Breast epithelium (tissue), 3 donors: ENCODE measurements at regions not wholly inside any gene's neighbourhood (a gene's known extent, or its start where the extent isn't known, plus 50 kb on each side); places are given as distances from the start of the nearest gene placed in this dataset.

Source experiments
- POLR2A ChIP-seq: fragments of 450-650 bp; IDR thresholded peaks from one replicate; pipeline ENCODE4 v1.6.1; 2016; ENCODE audit warnings: antibody characterized with exemption, mild to moderate bottlenecking, moderate library complexity
- TF ChIP-seq, protein P1 (sequence below), 3 donors: fragments of 450-650 bp; IDR thresholded peaks; one replicate each; pipeline ENCODE4 v1.5.1; 2016 to 2017; ENCODE audit warnings: antibody characterized with exemption in 3 of 3, mild to moderate bottlenecking in 3 of 3, moderate library complexity in 3 of 3

GRCh38 chr2:53576166-53576565, 191.4 kb upstream of the CHAC2 start:
- TF ChIP-seq, protein P1, sequence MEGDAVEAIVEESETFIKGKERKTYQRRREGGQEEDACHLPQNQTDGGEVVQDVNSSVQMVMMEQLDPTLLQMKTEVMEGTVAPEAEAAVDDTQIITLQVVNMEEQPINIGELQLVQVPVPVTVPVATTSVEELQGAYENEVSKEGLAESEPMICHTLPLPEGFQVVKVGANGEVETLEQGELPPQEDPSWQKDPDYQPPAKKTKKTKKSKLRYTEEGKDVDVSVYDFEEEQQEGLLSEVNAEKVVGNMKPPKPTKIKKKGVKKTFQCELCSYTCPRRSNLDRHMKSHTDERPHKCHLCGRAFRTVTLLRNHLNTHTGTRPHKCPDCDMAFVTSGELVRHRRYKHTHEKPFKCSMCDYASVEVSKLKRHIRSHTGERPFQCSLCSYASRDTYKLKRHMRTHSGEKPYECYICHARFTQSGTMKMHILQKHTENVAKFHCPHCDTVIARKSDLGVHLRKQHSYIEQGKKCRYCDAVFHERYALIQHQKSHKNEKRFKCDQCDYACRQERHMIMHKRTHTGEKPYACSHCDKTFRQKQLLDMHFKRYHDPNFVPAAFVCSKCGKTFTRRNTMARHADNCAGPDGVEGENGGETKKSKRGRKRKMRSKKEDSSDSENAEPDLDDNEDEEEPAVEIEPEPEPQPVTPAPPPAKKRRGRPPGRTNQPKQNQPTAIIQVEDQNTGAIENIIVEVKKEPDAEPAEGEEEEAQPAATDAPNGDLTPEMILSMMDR (IDR thresholded peaks at IDR 0.05) = no peak
- no peak for TF ChIP-seq POLR2A
